ENCODE measurements at regions not wholly inside any gene's neighbourhood (a gene's known extent, or its start where the extent isn't known, plus 50 kb on each side); places are given as distances from the start of the nearest gene placed in this dataset.

DNA sequence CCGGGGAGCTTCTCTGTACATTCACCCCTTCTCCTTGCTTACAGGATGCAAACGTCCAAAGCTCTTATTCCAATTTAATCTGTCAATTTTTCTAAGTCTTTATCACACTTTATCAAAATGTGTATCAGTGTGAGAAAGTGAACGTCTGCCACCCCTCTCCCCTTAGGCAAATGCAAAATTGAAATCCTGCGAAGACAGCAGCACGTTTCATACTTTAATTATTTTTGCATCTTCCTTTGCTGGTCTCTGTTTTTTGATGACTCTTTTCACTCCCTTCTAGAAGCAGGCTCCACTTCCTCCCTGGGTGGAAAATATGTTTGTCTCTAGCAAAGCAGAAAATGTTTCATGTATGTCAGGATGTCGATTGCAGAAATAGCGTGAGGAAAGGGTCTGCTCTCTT lies 576.5 kb upstream of the BRINP1 start:
- TF ChIP-seq, protein P1, sequence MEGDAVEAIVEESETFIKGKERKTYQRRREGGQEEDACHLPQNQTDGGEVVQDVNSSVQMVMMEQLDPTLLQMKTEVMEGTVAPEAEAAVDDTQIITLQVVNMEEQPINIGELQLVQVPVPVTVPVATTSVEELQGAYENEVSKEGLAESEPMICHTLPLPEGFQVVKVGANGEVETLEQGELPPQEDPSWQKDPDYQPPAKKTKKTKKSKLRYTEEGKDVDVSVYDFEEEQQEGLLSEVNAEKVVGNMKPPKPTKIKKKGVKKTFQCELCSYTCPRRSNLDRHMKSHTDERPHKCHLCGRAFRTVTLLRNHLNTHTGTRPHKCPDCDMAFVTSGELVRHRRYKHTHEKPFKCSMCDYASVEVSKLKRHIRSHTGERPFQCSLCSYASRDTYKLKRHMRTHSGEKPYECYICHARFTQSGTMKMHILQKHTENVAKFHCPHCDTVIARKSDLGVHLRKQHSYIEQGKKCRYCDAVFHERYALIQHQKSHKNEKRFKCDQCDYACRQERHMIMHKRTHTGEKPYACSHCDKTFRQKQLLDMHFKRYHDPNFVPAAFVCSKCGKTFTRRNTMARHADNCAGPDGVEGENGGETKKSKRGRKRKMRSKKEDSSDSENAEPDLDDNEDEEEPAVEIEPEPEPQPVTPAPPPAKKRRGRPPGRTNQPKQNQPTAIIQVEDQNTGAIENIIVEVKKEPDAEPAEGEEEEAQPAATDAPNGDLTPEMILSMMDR (IDR thresholded peaks at IDR 0.05; ENCODE audit: low read length) = no peak
- TF ChIP-seq EZH2 (IDR thresholded peaks at IDR 0.05; ENCODE audit: borderline replicate concordance, low read length) = no peak

All from OCI-LY1 (cell line).